Fibroblast of the aortic adventitia (primary cell): ENCODE measurements at regions not wholly inside any gene's neighbourhood (a gene's known extent, or its start where the extent isn't known, plus 50 kb on each side); places are given as distances from the start of the nearest gene placed in this dataset.

Experiments used
- DNase-seq: peaks from one replicate; pipeline ENCODE4 v3.0.0-alpha.2; 2010; ENCODE audit warnings: low read depth
- H3K4me3 ChIP-seq: 2 replicates; pipeline ENCODE4 v1.5.1; 2011; ENCODE audit warnings: low read depth, mild to moderate bottlenecking, control low read depth, low read length, moderate library complexity
- CTCF ChIP-seq: IDR thresholded peaks from 2 replicates; pipeline ENCODE4 v1.5.1; 2011; ENCODE audit warnings: mild to moderate bottlenecking, low read length, control low read depth, inconsistent platforms; ENCODE audit not compliant: insufficient read depth

- TF ChIP-seq CTCF: no peak
Measured at GRCh38 chr11:116503216-116504160, 269.3 kb downstream of the BUD13 start.

GRCh38 chr11:116502641-116503061 lies 270.1 kb downstream of the BUD13 start:
- H3K4me3 ChIP-seq: no peak overlapping the region
- TF ChIP-seq CTCF: no peak
- no peak for DNase-seq

More at GRCh38 chr11:116503216-116504160, 269.3 kb downstream of the BUD13 start:
- DNase-seq: no peak
- no peak overlapping the region for H3K4me3 ChIP-seq

GRCh38 chr11:116501728-116502127 lies 271.1 kb downstream of the BUD13 start:
- no peak for DNase-seq
- no peak for TF ChIP-seq CTCF
- H3K4me3 ChIP-seq: no peak overlapping the region

- H3K4me3 ChIP-seq: no peak overlapping the region
- no peak for TF ChIP-seq CTCF
- DNase-seq: no peak
Measured at GRCh38 chr11:116500947-116501602, 271.7 kb downstream of the BUD13 start.

GRCh38 chr11:116500026-116500946 lies 272.5 kb downstream of the BUD13 start:
- no peak for DNase-seq
- H3K4me3 ChIP-seq: no peak overlapping the region
- no peak for TF ChIP-seq CTCF

- peak; percentile 65 for TF ChIP-seq CTCF
- H3K4me3 ChIP-seq: no peak overlapping the region
- DNase-seq: peak; percentile 68
Measured at GRCh38 chr11:116499396-116500003, 273.3 kb downstream of the BUD13 start.
